Muscle of leg (tissue), 3 donors: ENCODE measurements at regions not wholly inside any gene's neighbourhood (a gene's known extent, or its start where the extent isn't known, plus 50 kb on each side); places are given as distances from the start of the nearest gene placed in this dataset.

Experiments used
- DNase-seq: peaks from one replicate; pipeline ENCODE4 v3.0.0; 2013
- H3K27ac ChIP-seq: one replicate; pipeline ENCODE4 v1.5.1; 2013; ENCODE audit warnings: mild to moderate bottlenecking, low read length, control low read depth
- H3K27me3 ChIP-seq: one replicate; pipeline ENCODE4 v1.6.1; 2013; ENCODE audit warnings: low read length; ENCODE audit not compliant: control insufficient read depth, insufficient read depth
- H3K36me3 ChIP-seq: one replicate; pipeline ENCODE4 v1.6.1; 2013; ENCODE audit warnings: low read length; ENCODE audit not compliant: control insufficient read depth, insufficient read depth
- H3K4me1 ChIP-seq: one replicate; pipeline ENCODE4 v1.6.1; 2013; ENCODE audit warnings: low read length; ENCODE audit not compliant: control insufficient read depth, insufficient read depth
- H3K4me3 ChIP-seq: one replicate; pipeline ENCODE4 v1.5.1; 2013; ENCODE audit warnings: low read length, control low read depth
- H3K9me3 ChIP-seq: replicated peaks from 2 replicates; pipeline ENCODE4 v1.6.1; 2013; ENCODE audit warnings: low read depth, low read length; ENCODE audit not compliant: control insufficient read depth
- WGBS: methylation state at CpG from one replicate; pipeline ENCODE4 v1.1.5; 2013; ENCODE audit warnings: missing lambda C conversion rate; ENCODE audit not compliant: insufficient coverage; 5-methylcytosine and 5-hydroxymethylcytosine counted together

DNA sequence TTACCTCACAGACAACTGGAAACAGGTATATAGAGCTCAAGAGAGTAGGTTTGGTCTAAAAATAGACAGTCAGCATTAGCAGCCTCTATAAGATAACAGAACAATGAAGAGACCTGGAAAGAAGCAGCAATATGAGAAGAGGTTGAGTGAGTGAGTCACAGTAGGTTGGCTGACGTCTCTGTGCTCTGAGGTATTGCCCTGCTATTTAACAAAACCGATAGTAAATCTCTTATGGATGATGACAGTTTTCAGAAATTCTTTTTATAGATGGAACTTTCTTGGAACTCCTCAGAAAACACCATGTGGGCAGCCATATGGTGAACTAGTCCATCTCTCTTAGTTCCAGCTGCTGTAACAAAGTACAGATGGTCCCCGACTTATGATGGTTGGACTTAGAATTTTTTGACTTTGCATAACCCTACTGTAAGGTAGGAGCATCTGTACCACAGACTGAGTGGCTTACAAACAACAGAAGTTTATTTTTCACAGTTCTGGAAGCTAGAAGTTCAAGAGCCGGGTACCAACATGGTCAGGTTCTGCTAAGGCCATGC lies 123.5 kb downstream of the MBD2 start:
- DNase-seq, result no peak
- H3K9me3 ChIP-seq, result peaks cover 2% of the 10 kb centered on the region

DNA sequence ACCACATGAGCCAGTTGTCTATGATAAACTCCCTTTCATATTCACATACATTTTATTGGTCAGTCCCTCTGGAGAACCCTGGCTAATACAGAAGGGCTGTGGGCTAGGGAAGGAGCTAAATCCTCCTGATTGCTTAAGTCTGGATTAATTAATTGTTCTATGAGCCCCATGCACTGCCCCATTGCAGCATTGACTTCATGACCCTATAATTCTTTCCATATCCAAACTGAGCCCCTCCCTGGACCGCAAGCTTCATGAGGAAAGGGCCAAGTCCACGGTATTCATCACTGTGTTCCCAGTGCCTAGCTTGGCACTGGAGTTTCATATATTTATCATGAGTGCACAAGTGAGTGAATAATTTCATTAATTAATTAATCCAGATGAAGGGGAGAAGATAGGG lies 124.0 kb downstream of the MBD2 start:
- no peak for DNase-seq
- Histone ChIP-seq H3K27ac (no peak overlapping the region), H3K4me3 (no peak overlapping the region), H3K9me3 (peaks cover 2% of the 10 kb centered on the region), H3K4me1 (no peaks in the 10 kb centered on the region), H3K27me3 (no peaks in the 10 kb centered on the region), H3K36me3 (no peaks in the 10 kb centered on the region)
- WGBS, result 83% methylated on average over 1 of the region's 2 CpGs

More for the DNA sequence above, 123.5 kb downstream of the MBD2 start:
- 20% methylated on average over 1 of the region's 4 CpGs for WGBS
- Histone ChIP-seq H3K27ac (no peak overlapping the region), H3K4me3 (no peak overlapping the region), H3K27me3 (no peaks in the 10 kb centered on the region), H3K36me3 (no peaks in the 10 kb centered on the region), H3K4me1 (no peaks in the 10 kb centered on the region)

DNA sequence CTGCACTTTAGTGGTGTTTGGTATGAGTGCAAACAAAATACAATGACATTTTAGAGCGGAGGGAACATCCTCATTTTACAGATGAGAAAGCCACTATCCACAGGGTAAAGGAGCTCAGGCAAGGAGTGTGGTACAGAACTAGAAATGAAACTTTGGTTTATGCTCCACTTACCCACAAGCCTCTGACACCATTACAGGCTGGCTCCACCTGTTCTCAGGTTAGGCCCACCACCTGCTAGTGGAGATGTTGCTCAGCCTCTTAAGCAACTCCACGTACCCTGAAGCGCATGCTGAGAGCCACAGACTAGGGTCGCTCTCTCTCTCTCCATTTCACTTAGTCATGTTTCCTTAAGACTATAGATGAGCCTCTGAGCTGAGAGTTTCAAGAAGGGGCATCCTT lies 130.0 kb downstream of the MBD2 start:
- Histone ChIP-seq H3K4me3 (no peak overlapping the region), H3K9me3 (peaks cover 2% of the 10 kb centered on the region), H3K27me3 (no peaks in the 10 kb centered on the region), H3K36me3 (no peaks in the 10 kb centered on the region), H3K27ac (no peak overlapping the region), H3K4me1 (no peaks in the 10 kb centered on the region)
- DNase-seq, result no peak
- WGBS, result 93% methylated on average over 2 of the region's 4 CpGs

DNA sequence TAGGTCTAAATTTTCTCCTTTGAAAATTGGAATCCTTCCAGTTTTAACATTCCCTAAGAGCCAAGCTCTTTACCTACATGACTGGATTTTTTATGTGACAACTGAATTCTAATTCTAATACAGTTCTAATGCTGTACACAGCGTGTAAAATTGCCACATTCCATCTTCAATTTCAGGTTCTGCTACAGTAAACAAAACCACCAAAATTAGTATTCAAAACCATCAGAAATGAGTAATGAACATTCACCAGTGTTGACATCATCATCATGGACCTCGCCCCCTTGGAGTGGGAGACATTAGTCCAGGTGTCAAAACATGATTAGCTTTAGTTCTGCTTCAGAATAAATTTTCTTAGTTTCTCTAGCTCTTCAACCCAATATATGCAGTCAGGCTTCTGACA lies 133.6 kb downstream of the MBD2 start:
- no peak for DNase-seq
- no peaks in the 10 kb centered on the region for H3K27me3 ChIP-seq

DNA sequence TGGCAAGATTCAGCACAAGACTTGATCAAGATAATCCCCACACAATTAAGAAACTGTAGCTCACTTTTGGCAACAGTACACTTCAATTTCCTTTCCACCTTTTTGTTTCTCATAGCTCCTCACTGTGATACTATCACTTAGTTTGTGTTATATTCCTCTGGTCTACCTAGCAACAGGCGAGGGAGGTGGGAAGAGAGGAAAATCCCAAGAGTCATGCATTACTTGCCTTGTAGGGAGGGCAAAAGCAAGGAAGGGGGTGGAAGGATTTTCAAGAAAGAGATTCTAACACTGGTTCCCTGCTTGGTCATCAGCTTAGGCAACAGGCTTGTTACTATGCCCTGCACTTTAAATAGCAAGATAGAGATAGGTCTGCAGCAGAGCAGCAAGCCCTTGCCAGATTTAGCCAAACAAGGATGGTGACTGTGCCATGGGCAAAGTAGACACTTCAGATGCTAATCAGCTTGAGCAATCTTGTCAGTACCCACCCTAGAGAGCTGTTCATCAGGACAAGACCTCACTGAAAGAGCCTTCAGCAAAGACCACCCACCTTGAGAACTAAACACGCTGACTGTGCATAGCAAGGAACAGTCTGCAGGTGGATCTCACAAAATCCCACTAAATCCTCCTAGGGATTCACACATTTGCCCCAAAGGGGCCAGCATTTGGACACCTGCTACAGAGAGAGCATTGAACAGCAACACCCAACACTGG lies 134.6 kb downstream of the MBD2 start:
- DNase-seq, result peak; percentile 8
- no peak overlapping the region for H3K4me3 ChIP-seq
- WGBS, result 25% methylated on average over 2 of the region's 2 CpGs

More for the DNA sequence above, 133.6 kb downstream of the MBD2 start:
- no peak overlapping the region for H3K4me3 ChIP-seq
- no peaks in the 10 kb centered on the region for H3K9me3 ChIP-seq
- no CpG with 5 or more reads among the region's 2 CpGs for WGBS
- H3K4me1 ChIP-seq, result no peaks in the 10 kb centered on the region
- H3K36me3 ChIP-seq, result no peaks in the 10 kb centered on the region
- H3K27ac ChIP-seq, result no peak overlapping the region

DNA sequence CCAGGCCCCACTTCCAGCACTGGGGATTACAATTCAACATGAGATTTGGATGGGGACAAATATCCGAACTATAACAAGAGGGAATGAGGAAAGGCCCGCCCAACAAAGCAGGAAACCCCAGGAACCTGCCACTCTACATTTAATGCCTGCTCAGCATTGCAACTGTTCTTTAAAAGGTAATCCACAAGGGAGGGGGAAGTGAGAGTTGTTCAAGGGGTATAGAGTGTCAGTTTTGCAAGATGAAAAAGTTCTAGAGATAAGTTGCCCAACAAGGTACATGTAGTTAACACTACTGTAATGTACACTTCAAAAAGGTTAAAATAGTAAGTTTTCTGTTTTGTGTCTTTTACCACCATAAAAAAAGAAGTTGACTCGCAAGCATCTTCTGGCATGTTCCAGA lies 137.6 kb downstream of the MBD2 start:
- H3K36me3 ChIP-seq, result no peaks in the 10 kb centered on the region
- H3K4me3 ChIP-seq, result no peak overlapping the region
- H3K4me1 ChIP-seq, result no peaks in the 10 kb centered on the region
- no peaks in the 10 kb centered on the region for H3K27me3 ChIP-seq
- 86% methylated on average over 1 of the region's 3 CpGs for WGBS
- peaks cover 6% of the 10 kb centered on the region for H3K9me3 ChIP-seq
- no peak for DNase-seq
- no peak overlapping the region for H3K27ac ChIP-seq

More for the DNA sequence above, 134.6 kb downstream of the MBD2 start:
- H3K27me3 ChIP-seq, result no peaks in the 10 kb centered on the region
- H3K36me3 ChIP-seq, result no peaks in the 10 kb centered on the region
- H3K9me3 ChIP-seq, result no peaks in the 10 kb centered on the region
- H3K4me1 ChIP-seq, result no peaks in the 10 kb centered on the region
- H3K27ac ChIP-seq, result no peak overlapping the region

DNA sequence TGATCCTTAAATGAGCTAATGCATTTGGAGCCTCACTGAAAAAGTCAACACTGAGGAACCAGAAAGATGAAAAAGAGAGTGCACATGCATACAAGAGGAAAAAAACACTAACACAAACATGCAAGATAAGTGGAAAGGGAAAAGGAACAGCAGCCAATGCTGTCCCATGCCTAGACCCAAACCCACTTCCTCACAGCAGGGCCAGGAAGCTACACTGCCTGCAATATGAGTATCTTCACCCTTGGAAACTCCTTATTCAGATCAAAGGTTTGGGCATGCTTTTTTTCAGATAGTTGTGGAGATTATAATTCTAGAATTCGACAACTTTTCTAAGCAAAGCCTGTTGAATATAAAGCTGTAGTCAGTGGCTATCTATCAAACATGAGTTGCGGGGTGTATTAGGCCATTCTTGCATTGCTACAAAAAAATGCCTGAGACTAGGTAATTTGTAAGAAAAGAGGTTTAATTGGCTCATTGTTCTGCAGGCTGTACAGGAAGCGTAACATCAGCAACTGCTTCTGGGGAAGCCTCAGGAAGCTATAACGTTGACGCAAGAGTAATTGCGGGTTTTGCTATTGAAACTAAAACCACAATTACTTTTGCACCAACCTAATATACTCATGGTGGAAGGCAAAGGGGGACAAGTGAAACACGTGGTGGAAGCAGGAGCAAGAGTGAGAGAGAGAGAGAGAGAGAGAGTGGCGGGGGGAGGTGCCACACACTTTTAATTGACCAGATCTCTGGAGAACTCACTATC lies 138.2 kb downstream of the MBD2 start:
- Histone ChIP-seq H3K4me3 (no peak overlapping the region), H3K27me3 (no peaks in the 10 kb centered on the region), H3K27ac (no peak overlapping the region), H3K9me3 (peaks cover 6% of the 10 kb centered on the region), H3K4me1 (no peaks in the 10 kb centered on the region), H3K36me3 (no peaks in the 10 kb centered on the region)
- 93% methylated on average over 2 of the region's 8 CpGs for WGBS
- DNase-seq, result no peak

DNA sequence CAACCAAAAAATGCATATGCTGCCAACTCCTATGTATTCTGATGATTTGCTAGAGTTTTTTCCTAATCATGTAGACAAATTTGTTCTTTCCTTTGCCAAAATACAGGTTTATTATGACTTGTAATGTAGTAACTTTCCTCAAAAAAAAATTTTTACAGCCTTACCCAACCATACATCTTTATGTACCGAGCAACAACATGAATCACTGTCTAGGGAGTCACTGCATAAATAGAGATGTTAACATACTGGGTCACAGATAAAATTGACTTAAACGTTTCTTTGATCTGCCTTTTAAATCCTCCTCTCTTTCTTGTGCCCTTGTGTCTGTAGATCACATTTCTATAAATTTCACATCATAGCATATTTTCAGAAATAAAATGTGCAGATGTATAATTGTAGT lies 143.6 kb downstream of the MBD2 start:
- no peaks in the 10 kb centered on the region for H3K27me3 ChIP-seq
- H3K9me3 ChIP-seq, result peaks cover 6% of the 10 kb centered on the region
- no peak overlapping the region for H3K27ac ChIP-seq
- no peak overlapping the region for H3K4me3 ChIP-seq
- no peaks in the 10 kb centered on the region for H3K4me1 ChIP-seq
- H3K36me3 ChIP-seq, result no peaks in the 10 kb centered on the region
- DNase-seq, result no peak
- WGBS, result no CpG with 5 or more reads among the region's 2 CpGs

DNA sequence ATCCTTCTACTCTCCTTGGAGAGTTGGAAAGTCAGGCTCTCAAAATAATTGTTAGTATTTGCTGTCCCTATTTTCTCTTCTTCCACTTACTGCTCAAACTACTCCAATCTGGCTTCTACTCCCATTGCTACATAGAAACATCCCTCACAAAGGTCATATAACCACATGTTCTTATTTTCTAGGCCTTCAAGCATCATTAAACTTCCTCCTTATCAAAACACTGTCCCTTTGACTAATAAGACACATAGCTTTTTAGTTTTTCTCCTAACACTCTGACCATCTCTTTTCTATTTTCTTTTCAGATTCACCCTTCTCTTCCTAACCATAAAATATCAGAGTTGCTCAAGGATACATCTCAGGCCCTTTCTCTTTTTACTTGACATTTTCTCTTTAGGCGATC lies 148.3 kb downstream of the MBD2 start:
- no CpG with 5 or more reads among the region's 1 CpG for whole genome bisulfite sequencing
- no peaks in the 10 kb centered on the region for H3K27me3 ChIP-seq
- H3K4me3 ChIP-seq, result no peak overlapping the region
- no peaks in the 10 kb centered on the region for H3K9me3 ChIP-seq
- H3K27ac ChIP-seq, result no peak overlapping the region
- no peaks in the 10 kb centered on the region for H3K4me1 ChIP-seq
- H3K36me3 ChIP-seq, result no peaks in the 10 kb centered on the region
- no peak for DNase-seq

DNA sequence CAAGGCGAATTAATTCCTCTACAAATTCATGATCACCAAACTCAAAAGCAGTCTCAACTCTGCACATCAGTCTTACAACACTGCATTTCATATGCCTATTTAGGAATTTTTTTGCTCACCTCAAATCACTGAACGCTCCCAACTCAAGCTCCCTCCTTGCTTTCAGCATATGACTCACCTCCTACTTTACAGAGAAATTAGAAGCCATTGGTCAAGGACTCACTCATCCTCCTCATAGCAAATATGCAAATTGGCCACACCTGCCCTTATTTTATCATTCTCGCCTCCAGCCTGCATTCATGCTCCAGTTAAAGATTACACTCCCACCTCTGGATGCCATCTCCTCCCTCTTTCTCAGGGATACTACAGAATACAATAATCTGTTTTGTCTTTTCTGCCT lies 148.8 kb downstream of the MBD2 start:
- Histone ChIP-seq H3K4me3 (no peak overlapping the region), H3K27ac (no peak overlapping the region), H3K4me1 (no peaks in the 10 kb centered on the region), H3K9me3 (no peaks in the 10 kb centered on the region), H3K27me3 (no peaks in the 10 kb centered on the region), H3K36me3 (no peaks in the 10 kb centered on the region)
- DNase-seq, result no peak
- WGBS, result 68% methylated on average over 3 of the region's 3 CpGs
